ENCODE measurements at regions not wholly inside any gene's neighbourhood (a gene's known extent, or its start where the extent isn't known, plus 50 kb on each side); places are given as distances from the start of the nearest gene placed in this dataset.

DNA sequence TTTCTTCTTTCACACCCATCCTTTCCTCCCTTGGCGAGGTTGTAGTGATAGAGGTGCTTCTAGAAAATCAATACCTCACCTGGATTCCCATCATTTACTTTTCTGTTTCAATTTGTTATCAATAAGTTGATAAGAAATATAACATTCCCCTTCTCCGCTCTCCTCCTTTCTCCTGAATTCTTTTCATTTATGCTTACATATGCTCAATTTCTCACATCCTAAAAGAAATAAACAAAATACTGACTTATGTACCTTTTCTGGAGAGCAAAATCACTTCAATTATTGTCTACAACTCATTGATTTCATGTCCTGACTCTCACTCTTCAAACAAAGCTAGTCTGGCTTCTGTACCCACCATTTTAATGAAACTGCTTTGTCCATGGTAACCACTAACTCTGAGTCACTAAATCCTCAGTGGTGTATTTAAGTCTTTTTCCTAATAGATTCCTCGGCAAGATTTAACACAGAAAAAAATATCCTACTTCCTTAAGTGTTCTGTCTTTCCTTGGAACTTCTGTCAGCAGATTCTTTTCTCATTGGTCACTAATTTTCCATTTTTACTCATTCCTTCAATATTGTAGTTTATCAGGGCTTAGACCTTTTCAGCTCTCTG is 289.6 kb downstream of the RFPL4B start:
- WGBS, 2 experiments (ENCODE audit: insufficient coverage in 2 of 2) = 96 to 100% methylated on average over 2 of the region's 3 CpGs
- H3K27ac ChIP-seq (ENCODE audit: low read depth, low read length, severe bottlenecking) = no peak overlapping the region
- H3K9me3 ChIP-seq (ENCODE audit: control insufficient read depth, low read length) = no peaks in the 10 kb centered on the region
- H3K36me3 ChIP-seq (ENCODE audit: control insufficient read depth, insufficient read depth, low read length) = no peaks in the 10 kb centered on the region
- no peak overlapping the region for H3K4me3 ChIP-seq (ENCODE audit: extremely low read depth, insufficient read depth, low read length, poor library complexity, severe bottlenecking)
- H3K4me1 ChIP-seq (ENCODE audit: control insufficient read depth, insufficient read depth, low read length, poor library complexity, severe bottlenecking) = no peaks in the 10 kb centered on the region

DNA sequence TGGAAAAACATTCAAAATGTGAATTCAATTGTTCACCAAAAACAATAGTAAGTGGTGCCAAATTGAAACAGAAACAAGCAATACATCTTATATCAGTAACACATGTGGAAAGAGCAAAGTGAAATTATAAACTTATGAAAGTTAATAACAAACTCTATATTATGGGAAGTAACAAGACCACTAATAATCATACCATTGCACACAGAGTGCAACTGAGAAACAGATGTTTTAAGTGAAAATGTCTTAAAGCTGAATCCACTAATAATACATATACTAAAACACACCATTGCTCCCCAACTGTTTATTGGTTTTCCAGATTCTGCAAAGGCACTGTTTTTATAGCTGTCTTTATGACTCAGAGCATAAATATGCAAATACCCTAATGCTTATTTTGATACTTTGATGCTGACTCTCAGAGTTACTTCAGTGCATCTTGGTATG is 292.3 kb downstream of the RFPL4B start:
- no peaks in the 10 kb centered on the region for H3K4me1 ChIP-seq (ENCODE audit: control insufficient read depth, insufficient read depth, low read length, poor library complexity, severe bottlenecking)
- no peaks in the 10 kb centered on the region for H3K36me3 ChIP-seq (ENCODE audit: control insufficient read depth, insufficient read depth, low read length)
- no peak overlapping the region for H3K4me3 ChIP-seq (ENCODE audit: extremely low read depth, insufficient read depth, low read length, poor library complexity, severe bottlenecking)
- H3K27ac ChIP-seq (ENCODE audit: low read depth, low read length, severe bottlenecking) = no peak overlapping the region
- no peaks in the 10 kb centered on the region for H3K9me3 ChIP-seq (ENCODE audit: control insufficient read depth, low read length)

DNA sequence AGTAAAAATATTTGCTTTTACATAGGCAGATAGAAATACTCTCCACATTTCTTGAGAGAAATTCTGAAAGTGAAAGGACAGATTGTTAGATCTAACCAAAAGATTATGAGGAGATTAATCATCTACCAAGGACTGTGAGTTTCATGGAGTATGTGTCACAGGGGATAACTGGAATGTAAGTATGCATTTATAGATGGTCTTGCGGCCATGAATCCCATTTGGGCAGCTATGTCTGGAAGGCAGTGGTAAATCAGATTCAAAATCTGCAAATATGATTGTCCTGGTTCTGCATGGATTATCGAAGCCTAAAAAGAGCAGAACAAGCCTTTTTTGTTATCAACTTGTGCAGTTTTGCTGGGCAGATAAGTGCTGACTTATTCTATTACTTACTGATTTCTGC is 293.8 kb downstream of the RFPL4B start:
- Histone ChIP-seq H3K4me1 (ENCODE audit: control insufficient read depth, insufficient read depth, low read length, poor library complexity, severe bottlenecking) (no peaks in the 10 kb centered on the region), H3K27ac (ENCODE audit: low read depth, low read length, severe bottlenecking) (no peak overlapping the region), H3K4me3 (ENCODE audit: extremely low read depth, insufficient read depth, low read length, poor library complexity, severe bottlenecking) (no peak overlapping the region), H3K9me3 (ENCODE audit: control insufficient read depth, low read length) (no peaks in the 10 kb centered on the region), H3K36me3 (ENCODE audit: control insufficient read depth, insufficient read depth, low read length) (no peaks in the 10 kb centered on the region)
- 96 to 100% methylated on average over 2 of the region's 2 CpGs for WGBS, 2 experiments (ENCODE audit: insufficient coverage in 2 of 2)

DNA sequence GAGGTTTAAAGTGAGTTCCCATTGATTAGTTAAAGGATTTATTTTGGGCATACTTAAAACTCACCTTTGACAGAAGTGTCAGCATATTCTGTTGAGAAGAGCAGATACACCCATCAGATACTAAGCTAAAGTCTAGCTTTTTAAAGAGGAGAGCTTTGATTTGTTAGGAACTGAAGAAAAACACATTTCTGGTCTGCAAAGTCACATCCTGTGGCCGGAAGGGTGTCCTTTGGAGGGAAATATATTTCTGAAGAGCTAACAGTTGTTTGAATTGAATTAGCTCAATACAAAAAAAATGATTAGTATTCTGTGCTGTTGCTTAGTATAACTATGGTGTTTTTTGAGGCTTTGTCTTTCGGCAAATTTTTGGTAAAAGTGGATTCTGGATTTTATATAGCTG is 302.7 kb downstream of the RFPL4B start:
- Histone ChIP-seq H3K4me3 (ENCODE audit: extremely low read depth, insufficient read depth, low read length, poor library complexity, severe bottlenecking) (no peak overlapping the region), H3K9me3 (ENCODE audit: control insufficient read depth, low read length) (no peaks in the 10 kb centered on the region), H3K36me3 (ENCODE audit: control insufficient read depth, insufficient read depth, low read length) (no peaks in the 10 kb centered on the region), H3K27ac (ENCODE audit: low read depth, low read length, severe bottlenecking) (no peak overlapping the region), H3K4me1 (ENCODE audit: control insufficient read depth, insufficient read depth, low read length, poor library complexity, severe bottlenecking) (no peaks in the 10 kb centered on the region)
- 82 to 83% methylated on average over 1 of the region's 2 CpGs for WGBS, 2 experiments (ENCODE audit: insufficient coverage in 2 of 2)

DNA sequence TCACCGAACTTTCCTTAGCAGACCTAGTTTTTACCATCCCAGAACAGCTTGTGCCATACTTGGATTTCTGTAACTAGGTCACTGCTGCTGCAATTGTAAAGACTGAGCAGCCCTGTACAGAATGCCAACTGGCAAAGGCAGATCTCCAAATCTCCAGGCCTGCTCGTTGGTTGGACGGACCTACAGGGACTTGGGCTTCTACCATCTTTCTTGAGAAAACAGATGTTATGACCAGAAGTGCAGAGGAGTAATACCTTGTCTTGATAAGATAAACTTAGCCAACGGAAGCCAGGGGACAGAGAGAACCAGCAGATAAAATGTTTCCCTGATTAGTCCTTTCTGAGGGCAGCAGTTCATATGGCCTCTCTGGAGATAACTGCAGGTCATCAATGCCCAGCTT is 304.1 kb downstream of the RFPL4B start:
- H3K4me1 ChIP-seq (ENCODE audit: control insufficient read depth, insufficient read depth, low read length, poor library complexity, severe bottlenecking) = no peaks in the 10 kb centered on the region
- H3K27ac ChIP-seq (ENCODE audit: low read depth, low read length, severe bottlenecking) = no peak overlapping the region
- WGBS, 2 experiments (ENCODE audit: insufficient coverage in 2 of 2) = 87 to 92% methylated on average over 4 of the region's 4 CpGs
- H3K9me3 ChIP-seq (ENCODE audit: control insufficient read depth, low read length) = no peaks in the 10 kb centered on the region
- no peaks in the 10 kb centered on the region for H3K36me3 ChIP-seq (ENCODE audit: control insufficient read depth, insufficient read depth, low read length)
- no peak overlapping the region for H3K4me3 ChIP-seq (ENCODE audit: extremely low read depth, insufficient read depth, low read length, poor library complexity, severe bottlenecking)

DNA sequence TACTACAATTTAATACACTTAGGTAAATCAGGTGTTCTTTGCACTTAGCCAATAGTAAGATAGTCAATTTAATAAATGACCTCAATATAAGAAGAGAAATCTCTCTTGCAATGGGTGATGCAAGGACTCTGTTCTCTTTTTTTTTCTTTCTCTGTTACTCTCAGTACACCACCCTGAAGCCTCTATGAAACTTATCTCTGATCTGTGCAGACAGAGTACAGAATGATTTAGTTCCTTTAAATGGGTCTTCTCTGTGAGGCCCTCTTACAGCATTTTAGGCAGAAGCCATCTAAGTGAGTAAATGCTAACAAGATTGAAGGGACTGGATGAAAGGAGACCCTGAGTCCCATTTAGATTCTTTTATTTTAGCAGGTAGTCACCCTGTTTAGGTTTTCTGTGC is 312.8 kb downstream of the RFPL4B start:
- H3K9me3 ChIP-seq (ENCODE audit: control insufficient read depth, low read length) = no peaks in the 10 kb centered on the region
- no peaks in the 10 kb centered on the region for H3K4me1 ChIP-seq (ENCODE audit: control insufficient read depth, insufficient read depth, low read length, poor library complexity, severe bottlenecking)
- no peak overlapping the region for H3K4me3 ChIP-seq (ENCODE audit: extremely low read depth, insufficient read depth, low read length, poor library complexity, severe bottlenecking)

DNA sequence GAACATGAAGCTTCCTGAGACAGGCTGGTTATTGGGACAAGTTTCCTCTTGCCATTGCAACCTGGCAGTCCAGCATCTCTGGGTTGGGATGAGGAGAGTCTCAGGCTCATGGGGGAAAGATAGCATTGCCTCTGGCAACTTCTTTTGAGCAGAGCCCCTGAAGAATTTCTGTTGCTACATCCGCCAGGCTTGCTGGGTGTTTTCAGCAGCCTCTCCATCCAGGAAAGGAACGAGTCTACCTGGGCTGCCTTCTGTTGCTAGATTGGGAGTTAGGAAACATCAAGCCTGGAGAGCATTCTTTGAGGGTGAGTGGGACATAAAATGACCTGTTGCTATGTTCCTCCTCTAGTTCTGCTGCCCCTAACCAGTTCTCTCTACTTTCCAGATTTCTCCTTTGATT is 313.5 kb downstream of the RFPL4B start:
- no peaks in the 10 kb centered on the region for H3K36me3 ChIP-seq (ENCODE audit: control insufficient read depth, insufficient read depth, low read length)
- no peaks in the 10 kb centered on the region for H3K4me1 ChIP-seq (ENCODE audit: control insufficient read depth, insufficient read depth, low read length, poor library complexity, severe bottlenecking)
- H3K4me3 ChIP-seq (ENCODE audit: extremely low read depth, insufficient read depth, low read length, poor library complexity, severe bottlenecking) = no peak overlapping the region
- WGBS, 2 experiments (ENCODE audit: insufficient coverage in 2 of 2) = 90 to 94% methylated on average over 1 to 2 of the region's 2 CpGs
- no peak overlapping the region for H3K27ac ChIP-seq (ENCODE audit: low read depth, low read length, severe bottlenecking)
- no peaks in the 10 kb centered on the region for H3K9me3 ChIP-seq (ENCODE audit: control insufficient read depth, low read length)

More for the DNA sequence above, 312.8 kb downstream of the RFPL4B start:
- H3K27ac ChIP-seq (ENCODE audit: low read depth, low read length, severe bottlenecking) = no peak overlapping the region
- no peaks in the 10 kb centered on the region for H3K36me3 ChIP-seq (ENCODE audit: control insufficient read depth, insufficient read depth, low read length)

DNA sequence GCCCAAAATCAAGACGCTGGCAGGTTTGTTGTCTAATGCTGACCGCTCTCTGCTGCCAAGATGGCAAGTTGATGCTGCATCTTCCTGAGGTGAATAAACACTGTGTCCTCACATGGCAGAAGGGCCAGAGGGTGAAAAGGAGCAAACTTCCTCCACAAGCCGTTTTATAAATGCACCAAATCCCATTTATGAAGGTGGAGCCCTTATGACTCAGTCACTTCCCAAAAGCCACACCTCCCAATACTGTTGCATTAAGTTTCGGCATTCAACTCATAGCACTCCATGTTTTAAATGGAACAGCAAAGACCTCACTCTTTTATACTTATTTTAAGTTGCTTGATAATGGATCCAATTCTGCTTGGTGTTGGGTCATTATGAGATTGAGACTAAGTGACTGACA is 316.6 kb downstream of the RFPL4B start:
- no peaks in the 10 kb centered on the region for H3K9me3 ChIP-seq (ENCODE audit: control insufficient read depth, low read length)
- no peak overlapping the region for H3K27ac ChIP-seq (ENCODE audit: low read depth, low read length, severe bottlenecking)
- no peaks in the 10 kb centered on the region for H3K36me3 ChIP-seq (ENCODE audit: control insufficient read depth, insufficient read depth, low read length)
- no peaks in the 10 kb centered on the region for H3K4me1 ChIP-seq (ENCODE audit: control insufficient read depth, insufficient read depth, low read length, poor library complexity, severe bottlenecking)
- WGBS, 2 experiments (ENCODE audit: insufficient coverage in 2 of 2) = 90% methylated on average over 3 of the region's 4 CpGs; no CpG with 5 or more reads in 1 of the 2 experiments
- H3K4me3 ChIP-seq (ENCODE audit: extremely low read depth, insufficient read depth, low read length, poor library complexity, severe bottlenecking) = no peak overlapping the region

DNA sequence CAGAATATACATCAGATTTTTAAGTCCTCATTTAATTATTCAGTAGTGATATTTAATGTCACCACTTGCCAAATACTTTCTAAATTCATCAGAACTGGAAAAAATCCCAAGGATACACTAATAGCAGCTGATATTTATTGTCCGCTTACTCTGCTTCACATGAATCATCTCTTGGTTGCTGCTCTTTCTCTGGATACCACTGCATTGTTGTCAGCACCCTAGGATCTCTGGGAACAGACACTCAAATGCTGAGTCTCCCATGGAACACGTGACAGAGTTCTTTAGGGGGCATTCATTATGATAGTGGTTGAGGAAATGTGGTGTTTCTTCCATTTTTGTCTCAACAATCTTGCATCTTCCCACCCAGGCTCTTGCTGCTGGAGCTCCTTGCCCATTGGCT is 318.0 kb downstream of the RFPL4B start:
- Histone ChIP-seq H3K27ac (ENCODE audit: low read depth, low read length, severe bottlenecking) (no peak overlapping the region), H3K4me1 (ENCODE audit: control insufficient read depth, insufficient read depth, low read length, poor library complexity, severe bottlenecking) (no peaks in the 10 kb centered on the region), H3K36me3 (ENCODE audit: control insufficient read depth, insufficient read depth, low read length) (no peaks in the 10 kb centered on the region), H3K4me3 (ENCODE audit: extremely low read depth, insufficient read depth, low read length, poor library complexity, severe bottlenecking) (no peak overlapping the region), H3K9me3 (ENCODE audit: control insufficient read depth, low read length) (no peaks in the 10 kb centered on the region)
- WGBS, 2 experiments (ENCODE audit: insufficient coverage in 2 of 2) = 92% methylated on average over 1 of the region's 2 CpGs; no CpG with 5 or more reads in 1 of the 2 experiments

DNA sequence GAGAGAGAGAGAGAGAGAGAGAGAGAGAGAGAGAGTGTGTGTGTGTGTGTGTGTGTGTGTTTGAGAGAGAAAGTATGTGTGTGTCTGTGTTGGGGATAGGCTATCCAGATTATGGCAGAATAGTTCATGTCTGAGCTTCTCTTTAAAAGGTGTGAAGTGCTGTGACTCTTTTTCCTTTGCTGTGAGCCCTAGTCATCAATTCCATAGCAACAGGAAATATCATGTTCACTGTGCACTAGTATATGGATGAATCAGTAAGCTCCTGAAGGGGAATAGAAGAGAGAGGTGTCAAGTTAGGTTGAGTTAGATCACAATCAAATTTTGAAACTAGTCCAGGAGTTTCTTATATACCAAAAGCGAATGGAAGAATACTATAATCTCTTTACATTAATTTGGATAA is 318.7 kb downstream of the RFPL4B start:
- H3K4me3 ChIP-seq (ENCODE audit: extremely low read depth, insufficient read depth, low read length, poor library complexity, severe bottlenecking) = no peak overlapping the region
- no peak overlapping the region for H3K27ac ChIP-seq (ENCODE audit: low read depth, low read length, severe bottlenecking)
- no peaks in the 10 kb centered on the region for H3K4me1 ChIP-seq (ENCODE audit: control insufficient read depth, insufficient read depth, low read length, poor library complexity, severe bottlenecking)

DNA sequence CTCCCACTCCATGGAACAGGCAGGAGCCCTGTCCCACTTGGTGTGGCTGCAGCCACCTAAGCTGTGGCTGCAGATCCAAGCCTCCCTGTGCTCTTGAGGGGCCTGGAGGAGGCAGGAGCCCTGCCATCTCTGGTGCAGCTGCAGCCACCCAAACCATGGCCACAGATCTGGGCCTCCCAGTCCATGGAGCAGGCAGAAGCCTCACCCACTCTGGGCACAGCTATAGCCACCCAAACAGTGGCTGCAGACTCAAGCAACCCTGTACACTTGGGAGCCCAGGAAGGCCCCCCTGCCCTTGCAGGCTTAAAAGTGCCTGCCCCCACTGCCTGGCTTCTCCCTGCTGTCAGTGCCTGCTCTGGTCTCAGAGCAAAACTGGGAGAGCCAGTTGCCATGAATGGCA is 320.3 kb downstream of the RFPL4B start:
- Histone ChIP-seq H3K27ac (ENCODE audit: low read depth, low read length, severe bottlenecking) (no peak overlapping the region), H3K4me3 (ENCODE audit: extremely low read depth, insufficient read depth, low read length, poor library complexity, severe bottlenecking) (no peak overlapping the region), H3K36me3 (ENCODE audit: control insufficient read depth, insufficient read depth, low read length) (no peaks in the 10 kb centered on the region), H3K4me1 (ENCODE audit: control insufficient read depth, insufficient read depth, low read length, poor library complexity, severe bottlenecking) (no peaks in the 10 kb centered on the region), H3K9me3 (ENCODE audit: control insufficient read depth, low read length) (no peaks in the 10 kb centered on the region)

More for the DNA sequence above, 318.7 kb downstream of the RFPL4B start:
- no CpG with 5 or more reads among the region's 1 CpG for WGBS, 2 experiments (ENCODE audit: insufficient coverage in 2 of 2)
- no peaks in the 10 kb centered on the region for H3K36me3 ChIP-seq (ENCODE audit: control insufficient read depth, insufficient read depth, low read length)
- H3K9me3 ChIP-seq (ENCODE audit: control insufficient read depth, low read length) = no peaks in the 10 kb centered on the region

DNA sequence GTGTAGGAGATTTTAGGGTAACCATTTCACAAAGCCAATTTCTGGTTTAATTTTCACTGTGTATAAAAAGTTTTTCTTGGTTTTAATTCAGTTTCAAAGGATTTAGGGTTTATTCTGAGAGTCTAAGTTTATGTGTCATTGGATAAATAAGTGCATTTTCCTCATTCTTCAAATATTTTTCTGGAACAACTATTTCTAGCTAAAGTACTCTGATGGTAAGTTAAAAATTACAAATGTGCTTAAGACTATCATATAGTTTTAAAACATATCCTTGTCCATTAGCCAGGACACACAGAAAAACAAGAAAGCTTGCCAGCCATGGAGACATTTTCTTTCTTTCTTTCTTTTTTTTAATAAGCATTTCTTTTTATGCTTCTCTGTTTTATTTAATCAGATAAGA is 333.0 kb downstream of the RFPL4B start:
- Histone ChIP-seq H3K27ac (ENCODE audit: low read depth, low read length, severe bottlenecking) (no peak overlapping the region), H3K4me3 (ENCODE audit: extremely low read depth, insufficient read depth, low read length, poor library complexity, severe bottlenecking) (no peak overlapping the region), H3K36me3 (ENCODE audit: control insufficient read depth, insufficient read depth, low read length) (no peaks in the 10 kb centered on the region), H3K9me3 (ENCODE audit: control insufficient read depth, low read length) (no peaks in the 10 kb centered on the region), H3K4me1 (ENCODE audit: control insufficient read depth, insufficient read depth, low read length, poor library complexity, severe bottlenecking) (no peaks in the 10 kb centered on the region)
